DOHH2 (cell line): ENCODE measurements at regions not wholly inside any gene's neighbourhood (a gene's known extent, or its start where the extent isn't known, plus 50 kb on each side); places are given as distances from the start of the nearest gene placed in this dataset.

Experiments
- EZH2phosphoT487 ChIP-seq: fragments of 200-600 bp; sonication (generic); IDR thresholded peaks from 2 replicates; pipeline ENCODE4 v1.6.1; 2017; ENCODE audit warnings: borderline replicate concordance, mild to moderate bottlenecking, antibody characterized with exemption, low read length, moderate library complexity, mixed read lengths
- TF ChIP-seq, protein P1 (sequence below): fragments of 200-600 bp; sonication (generic); IDR thresholded peaks from one replicate; pipeline ENCODE4 v1.5.1; 2014; ENCODE audit warnings: antibody characterized with exemption, mild to moderate bottlenecking, low read depth, low read length; ENCODE audit not compliant: poor library complexity, severe bottlenecking

DNA sequence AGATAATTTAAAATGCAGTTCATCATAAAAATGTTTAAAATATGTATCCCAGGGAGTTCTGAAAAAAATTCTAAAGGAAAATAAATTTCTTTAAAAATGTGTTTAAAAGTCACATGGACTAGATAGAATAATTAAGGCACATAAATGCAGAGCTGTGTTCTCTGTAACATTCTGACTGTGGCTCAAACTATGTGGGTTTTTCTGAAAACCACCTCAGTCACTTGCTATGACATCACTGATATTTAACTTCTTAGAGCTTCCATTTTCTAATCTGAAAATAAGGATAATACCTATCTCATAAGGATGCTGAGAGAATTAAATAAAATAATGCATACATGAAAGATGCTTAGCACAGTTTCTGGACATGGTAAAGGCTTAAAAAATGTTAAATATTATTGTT, 107.3 kb downstream of the SLC41A2 start:
- TF ChIP-seq, protein P1, sequence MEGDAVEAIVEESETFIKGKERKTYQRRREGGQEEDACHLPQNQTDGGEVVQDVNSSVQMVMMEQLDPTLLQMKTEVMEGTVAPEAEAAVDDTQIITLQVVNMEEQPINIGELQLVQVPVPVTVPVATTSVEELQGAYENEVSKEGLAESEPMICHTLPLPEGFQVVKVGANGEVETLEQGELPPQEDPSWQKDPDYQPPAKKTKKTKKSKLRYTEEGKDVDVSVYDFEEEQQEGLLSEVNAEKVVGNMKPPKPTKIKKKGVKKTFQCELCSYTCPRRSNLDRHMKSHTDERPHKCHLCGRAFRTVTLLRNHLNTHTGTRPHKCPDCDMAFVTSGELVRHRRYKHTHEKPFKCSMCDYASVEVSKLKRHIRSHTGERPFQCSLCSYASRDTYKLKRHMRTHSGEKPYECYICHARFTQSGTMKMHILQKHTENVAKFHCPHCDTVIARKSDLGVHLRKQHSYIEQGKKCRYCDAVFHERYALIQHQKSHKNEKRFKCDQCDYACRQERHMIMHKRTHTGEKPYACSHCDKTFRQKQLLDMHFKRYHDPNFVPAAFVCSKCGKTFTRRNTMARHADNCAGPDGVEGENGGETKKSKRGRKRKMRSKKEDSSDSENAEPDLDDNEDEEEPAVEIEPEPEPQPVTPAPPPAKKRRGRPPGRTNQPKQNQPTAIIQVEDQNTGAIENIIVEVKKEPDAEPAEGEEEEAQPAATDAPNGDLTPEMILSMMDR = no peak
- no peak for TF ChIP-seq EZH2phosphoT487
